ENCODE measurements at regions not wholly inside any gene's neighbourhood (a gene's known extent, or its start where the extent isn't known, plus 50 kb on each side); places are given as distances from the start of the nearest gene placed in this dataset.

- FAIRE-seq (no peak), DNase-seq (ENCODE audit: low read depth, low spot score) (no peak)
- no peak overlapping the region for H3K27ac ChIP-seq (ENCODE audit: control insufficient read depth, insufficient read depth, low read length)
- dilution Hi-C loops (cut with MboI; ENCODE audit: extremely low pct_ligation_motif_present, low sequenced_read_pairs), result no loop called here
- no peak for TF ChIP-seq CTCF (optimal IDR thresholded peaks at IDR 0.05 in 1 of 3, IDR thresholded peaks at IDR 0.05 in 1 of 3, conservative IDR thresholded peaks at IDR 0.05 in 1 of 3; ENCODE audit: extremely low read depth in 1 of 3, insufficient read depth in 2 of 3, low read length in 3 of 3)
- no peak for TF ChIP-seq EZH2 (IDR thresholded peaks at IDR 0.05; ENCODE audit: low read length)
- no peaks in the 10 kb centered on the region for H3K9me3 ChIP-seq (ENCODE audit: control insufficient read depth, low read depth, low read length)
- H2AFZ ChIP-seq (ENCODE audit: control insufficient read depth, low read length), result no peak overlapping the region
- peaks cover 8% of the 10 kb centered on the region for H3K4me1 ChIP-seq (ENCODE audit: control insufficient read depth, extremely low read depth, insufficient read depth, low read length)
- H3K79me2 ChIP-seq (ENCODE audit: control insufficient read depth, insufficient read depth, low read length), result no peaks in the 10 kb centered on the region
- no peak overlapping the region for H3K4me2 ChIP-seq (ENCODE audit: control insufficient read depth, extremely low read depth, insufficient read depth, low read depth, low read length)
- H3K9ac ChIP-seq (ENCODE audit: control insufficient read depth, extremely low read depth, insufficient read depth, low read length), result no peak overlapping the region
- no peaks in the 10 kb centered on the region for H4K20me1 ChIP-seq (ENCODE audit: control insufficient read depth, extremely low read depth, insufficient read depth, low read length)
- H3K36me3 ChIP-seq (ENCODE audit: control insufficient read depth in 2 of 2, extremely low read depth in 1 of 2, insufficient read depth in 2 of 2, low read length in 2 of 2), result no peaks in the 10 kb centered on the region
- H3K27me3 ChIP-seq (ENCODE audit: control insufficient read depth, extremely low read depth, insufficient read depth, low read length), result no peaks in the 10 kb centered on the region
- no peaks in the 10 kb centered on the region for H3K9me1 ChIP-seq (ENCODE audit: control insufficient read depth, extremely low read depth, insufficient read depth, low read length)
- H3K4me3 ChIP-seq (ENCODE audit: control insufficient read depth in 2 of 3, extremely low read depth in 1 of 3, insufficient read depth in 2 of 3, low read depth in 1 of 3, low read length in 3 of 3), result no peak overlapping the region
These were observed 147.0 kb downstream of the SOX4 start for GRCh38 chr6:21740376-21741124.

- H4K20me1 ChIP-seq (ENCODE audit: control insufficient read depth, extremely low read depth, insufficient read depth, low read length), result no peaks in the 10 kb centered on the region
- H3K9me1 ChIP-seq (ENCODE audit: control insufficient read depth, extremely low read depth, insufficient read depth, low read length), result no peaks in the 10 kb centered on the region
- no peak overlapping the region for H3K4me2 ChIP-seq (ENCODE audit: control insufficient read depth, extremely low read depth, insufficient read depth, low read depth, low read length)
- H3K4me3 ChIP-seq (ENCODE audit: control insufficient read depth in 2 of 3, extremely low read depth in 1 of 3, insufficient read depth in 2 of 3, low read depth in 1 of 3, low read length in 3 of 3), result no peak overlapping the region
- H3K9me3 ChIP-seq (ENCODE audit: control insufficient read depth, low read depth, low read length), result no peaks in the 10 kb centered on the region
- H3K4me1 ChIP-seq (ENCODE audit: control insufficient read depth, extremely low read depth, insufficient read depth, low read length), result peaks cover 8% of the 10 kb centered on the region
- TF ChIP-seq CTCF (optimal IDR thresholded peaks at IDR 0.05 in 1 of 3, IDR thresholded peaks at IDR 0.05 in 1 of 3, conservative IDR thresholded peaks at IDR 0.05 in 1 of 3; ENCODE audit: extremely low read depth in 1 of 3, insufficient read depth in 2 of 3, low read length in 3 of 3) (no peak), EZH2 (IDR thresholded peaks at IDR 0.05; ENCODE audit: low read length) (no peak)
- no peaks in the 10 kb centered on the region for H3K36me3 ChIP-seq (ENCODE audit: control insufficient read depth in 2 of 2, extremely low read depth in 1 of 2, insufficient read depth in 2 of 2, low read length in 2 of 2)
- H3K9ac ChIP-seq (ENCODE audit: control insufficient read depth, extremely low read depth, insufficient read depth, low read length), result no peak overlapping the region
- FAIRE-seq, result no peak
- dilution Hi-C loops (cut with MboI; ENCODE audit: extremely low pct_ligation_motif_present, low sequenced_read_pairs), result no loop called here
- H3K27me3 ChIP-seq (ENCODE audit: control insufficient read depth, extremely low read depth, insufficient read depth, low read length), result no peaks in the 10 kb centered on the region
- H3K79me2 ChIP-seq (ENCODE audit: control insufficient read depth, insufficient read depth, low read length), result no peaks in the 10 kb centered on the region
- DNase-seq (ENCODE audit: low read depth, low spot score), result no peak
- H3K27ac ChIP-seq (ENCODE audit: control insufficient read depth, insufficient read depth, low read length), result no peak overlapping the region
- H2AFZ ChIP-seq (ENCODE audit: control insufficient read depth, low read length), result no peak overlapping the region
These were observed 147.9 kb downstream of the SOX4 start for GRCh38 chr6:21741221-21742109.

Data from keratinocyte (primary cell).